Smooth muscle cell (in vitro differentiated cells): ENCODE measurements at regions not wholly inside any gene's neighbourhood (a gene's known extent, or its start where the extent isn't known, plus 50 kb on each side); places are given as distances from the start of the nearest gene placed in this dataset.

Experiments
- DNase-seq: peaks from one replicate; lab custom pipeline; 2025; ENCODE audit not compliant: unreplicated experiment; lab: John Stamatoyannopoulos, UW
- H2AFZ ChIP-seq: fragments of 200-600 bp; sonication (generic); 2 replicates; pipeline ENCODE4 v1.6.0; 2016; ENCODE audit warnings: antibody characterized with exemption, low read depth, mild to moderate bottlenecking
- H3F3A ChIP-seq: fragments of 200-600 bp; sonication (generic); 2 replicates; pipeline ENCODE4 v1.6.0; 2017; ENCODE audit warnings: antibody characterized with exemption, low read depth
- H3K27ac ChIP-seq: fragments of 200-600 bp; sonication (generic); 2 replicates; pipeline ENCODE4 v1.5.1; 2016; ENCODE audit warnings: low read depth, mild to moderate bottlenecking
- H3K27me3 ChIP-seq: fragments of 200-600 bp; sonication (generic); 2 replicates; pipeline ENCODE4 v1.6.1; 2016; ENCODE audit warnings: low read depth, mild to moderate bottlenecking
- H3K36me3 ChIP-seq: fragments of 200-600 bp; sonication (generic); 2 replicates; pipeline ENCODE4 v1.5.1; 2016; ENCODE audit warnings: low read depth
- H3K4me1 ChIP-seq: fragments of 200-600 bp; sonication (generic); 2 replicates; pipeline ENCODE4 v1.5.1; 2016; ENCODE audit warnings: low read depth
- H3K4me2 ChIP-seq: fragments of 200-600 bp; sonication (generic); 2 replicates; pipeline ENCODE4 v1.6.0; 2016; ENCODE audit warnings: mild to moderate bottlenecking
- H3K4me3 ChIP-seq: fragments of 200-600 bp; sonication (generic); 2 replicates; pipeline ENCODE4 v1.5.1; 2016; ENCODE audit warnings: mild to moderate bottlenecking
- H3K79me2 ChIP-seq: fragments of 200-600 bp; sonication (generic); 2 replicates; pipeline ENCODE4 v1.6.0; 2016; ENCODE audit warnings: low read depth, mild to moderate bottlenecking
- H3K9ac ChIP-seq: fragments of 200-600 bp; sonication (generic); 2 replicates; pipeline ENCODE4 v1.6.0; 2016; ENCODE audit warnings: low read depth
- H3K9me3 ChIP-seq: fragments of 200-600 bp; sonication (generic); replicated peaks from 2 replicates; pipeline ENCODE4 v1.5.1; 2016; ENCODE audit warnings: low read depth
- H4K20me1 ChIP-seq: fragments of 200-600 bp; sonication (generic); 2 replicates; pipeline ENCODE4 v1.6.0; 2016; ENCODE audit warnings: low read depth
- WGBS: methylation state at CpG from one replicate; pipeline ENCODE4 v1.1.7; 2016; ENCODE audit warnings: low lambda C conversion rate; 5-methylcytosine and 5-hydroxymethylcytosine counted together
- TF ChIP-seq, protein P1 (sequence below): fragments of 200-600 bp; sonication (generic); IDR thresholded peaks from 2 replicates; pipeline ENCODE4 v1.5.1; 2017; ENCODE audit warnings: borderline replicate concordance, mild to moderate bottlenecking, antibody characterized with exemption; ENCODE audit not compliant: insufficient read depth, poor library complexity, severe bottlenecking

DNA sequence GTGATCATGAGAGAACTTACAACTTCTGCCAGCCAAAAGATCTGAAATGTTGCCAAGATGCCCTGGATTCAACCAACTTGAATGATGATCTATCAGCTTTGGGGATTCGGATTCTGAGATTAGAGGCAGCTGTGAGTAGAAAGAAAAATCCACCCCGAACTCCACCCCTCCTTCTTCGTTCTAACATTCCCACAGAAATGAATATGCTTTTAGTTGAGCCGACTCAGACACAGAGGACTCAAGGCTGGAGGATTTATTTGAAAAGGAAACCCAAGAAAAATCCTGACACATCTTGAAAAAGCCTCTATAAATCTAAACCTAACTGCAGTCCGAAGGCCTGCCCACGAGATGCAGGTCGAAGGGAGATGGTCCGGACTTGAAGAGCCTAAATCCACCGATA, 275.0 kb downstream of the GAS1 start:
- Histone ChIP-seq H4K20me1 (no peaks in the 10 kb centered on the region), H3K9ac (no peak overlapping the region), H3K4me3 (no peak overlapping the region), H3K36me3 (no peaks in the 10 kb centered on the region), H2AFZ (peak overlapping the region; percentile 16), H3K4me2 (no peak overlapping the region), H3K27me3 (no peaks in the 10 kb centered on the region), H3F3A (no peaks in the 10 kb centered on the region), H3K9me3 (no peaks in the 10 kb centered on the region), H3K79me2 (no peaks in the 10 kb centered on the region), H3K27ac (no peak overlapping the region), H3K4me1 (peaks cover 18% of the 10 kb centered on the region)
- WGBS: 86% methylated on average over 9 of the region's 9 CpGs
- DNase-seq: no peak
- TF ChIP-seq, protein P1, sequence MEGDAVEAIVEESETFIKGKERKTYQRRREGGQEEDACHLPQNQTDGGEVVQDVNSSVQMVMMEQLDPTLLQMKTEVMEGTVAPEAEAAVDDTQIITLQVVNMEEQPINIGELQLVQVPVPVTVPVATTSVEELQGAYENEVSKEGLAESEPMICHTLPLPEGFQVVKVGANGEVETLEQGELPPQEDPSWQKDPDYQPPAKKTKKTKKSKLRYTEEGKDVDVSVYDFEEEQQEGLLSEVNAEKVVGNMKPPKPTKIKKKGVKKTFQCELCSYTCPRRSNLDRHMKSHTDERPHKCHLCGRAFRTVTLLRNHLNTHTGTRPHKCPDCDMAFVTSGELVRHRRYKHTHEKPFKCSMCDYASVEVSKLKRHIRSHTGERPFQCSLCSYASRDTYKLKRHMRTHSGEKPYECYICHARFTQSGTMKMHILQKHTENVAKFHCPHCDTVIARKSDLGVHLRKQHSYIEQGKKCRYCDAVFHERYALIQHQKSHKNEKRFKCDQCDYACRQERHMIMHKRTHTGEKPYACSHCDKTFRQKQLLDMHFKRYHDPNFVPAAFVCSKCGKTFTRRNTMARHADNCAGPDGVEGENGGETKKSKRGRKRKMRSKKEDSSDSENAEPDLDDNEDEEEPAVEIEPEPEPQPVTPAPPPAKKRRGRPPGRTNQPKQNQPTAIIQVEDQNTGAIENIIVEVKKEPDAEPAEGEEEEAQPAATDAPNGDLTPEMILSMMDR: no peak

DNA sequence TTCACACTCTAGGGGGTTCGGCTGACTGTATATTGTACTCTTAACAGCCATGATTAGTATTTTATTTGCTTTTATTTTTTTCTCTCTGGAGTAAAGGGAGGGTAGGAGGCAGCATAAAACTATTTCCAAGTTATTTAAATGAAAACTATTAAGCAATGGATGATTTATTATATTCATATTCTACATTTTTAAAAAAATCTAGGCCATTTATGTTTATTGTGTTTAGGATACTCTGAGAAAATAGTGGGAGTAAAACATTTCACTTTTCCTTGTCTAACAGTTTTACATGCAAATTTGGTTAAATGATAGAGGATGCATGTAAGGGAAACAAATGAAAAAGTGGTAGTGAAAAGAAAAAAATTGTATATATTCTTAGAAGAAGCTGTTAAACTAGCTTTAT, 276.3 kb downstream of the GAS1 start:
- no peak overlapping the region for H3K4me3 ChIP-seq
- H3K4me2 ChIP-seq: no peak overlapping the region
- no peaks in the 10 kb centered on the region for H3K79me2 ChIP-seq
- no peak overlapping the region for H3K9ac ChIP-seq
- no peaks in the 10 kb centered on the region for H3F3A ChIP-seq
- TF ChIP-seq, protein P1: no peak
- no peaks in the 10 kb centered on the region for H4K20me1 ChIP-seq
- H3K27ac ChIP-seq: no peak overlapping the region
- H2AFZ ChIP-seq: no peak overlapping the region
- no peaks in the 10 kb centered on the region for H3K9me3 ChIP-seq
- peaks cover 9% of the 10 kb centered on the region for H3K4me1 ChIP-seq
- H3K36me3 ChIP-seq: no peaks in the 10 kb centered on the region
- no peak for DNase-seq
- 95% methylated on average over 1 of the region's 1 CpG for WGBS
- H3K27me3 ChIP-seq: no peaks in the 10 kb centered on the region

GRCh38 chr9:86670536-86670935, 276.8 kb downstream of the GAS1 start:
- no peak overlapping the region for H3K9ac ChIP-seq
- no peaks in the 10 kb centered on the region for H3K27me3 ChIP-seq
- DNase-seq: no peak
- TF ChIP-seq, protein P1: no peak
- H3K9me3 ChIP-seq: no peaks in the 10 kb centered on the region
- no peak overlapping the region for H3K4me2 ChIP-seq
- no peaks in the 10 kb centered on the region for H3K79me2 ChIP-seq
- over 99% methylated on average over 4 of the region's 4 CpGs for WGBS
- H3K4me1 ChIP-seq: peaks cover 4% of the 10 kb centered on the region
- no peak overlapping the region for H3K4me3 ChIP-seq
- no peak overlapping the region for H3K27ac ChIP-seq
- no peaks in the 10 kb centered on the region for H4K20me1 ChIP-seq
- no peaks in the 10 kb centered on the region for H3K36me3 ChIP-seq
- H3F3A ChIP-seq: no peaks in the 10 kb centered on the region
- H2AFZ ChIP-seq: no peak overlapping the region

- H3K9ac ChIP-seq: no peak overlapping the region
- H3K4me2 ChIP-seq: no peak overlapping the region
- no peaks in the 10 kb centered on the region for H4K20me1 ChIP-seq
- H3K4me1 ChIP-seq: no peaks in the 10 kb centered on the region
- H3F3A ChIP-seq: no peaks in the 10 kb centered on the region
- H3K27ac ChIP-seq: no peak overlapping the region
- H2AFZ ChIP-seq: no peak overlapping the region
- no peaks in the 10 kb centered on the region for H3K36me3 ChIP-seq
- no peak for DNase-seq
- no peaks in the 10 kb centered on the region for H3K79me2 ChIP-seq
- no peak overlapping the region for H3K4me3 ChIP-seq
- TF ChIP-seq, protein P1: no peak
- 95% methylated on average over 3 of the region's 3 CpGs for WGBS
- no peaks in the 10 kb centered on the region for H3K9me3 ChIP-seq
- H3K27me3 ChIP-seq: no peaks in the 10 kb centered on the region
These were observed 277.2 kb downstream of the GAS1 start for GRCh38 chr9:86670076-86670475.
